Activated T-helper 1 cell treated with anti-CD3 and anti-CD28 coated beads, Interleukin-2, amount 50 U/mL, for 16 hours (primary cell): ENCODE measurements at regions not wholly inside any gene's neighbourhood (a gene's known extent, or its start where the extent isn't known, plus 50 kb on each side); places are given as distances from the start of the nearest gene placed in this dataset.
"Not testable (repeated sequence)": the region's sequence is repeated elsewhere in the genome, so short reads cannot be mapped to it uniquely, and the experiment has no call there.

ENCODE experiments used
- DNase-seq, 2 donors: peaks; one replicate each; pipeline ENCODE4 v3.0.0-alpha.2; 2020; ENCODE audit warnings: low read depth in 1 of 2, low spot score in 1 of 2

- DNase-seq = no peak
These were observed 108.5 kb downstream of the KCNK1 start for GRCh38 chr1:233722212-233722979.

- no peak for DNase-seq
These were observed 109.5 kb downstream of the KCNK1 start for GRCh38 chr1:233723387-233723786.

- not testable (repeated sequence) for DNase-seq
These were observed 110.3 kb downstream of the KCNK1 start for GRCh38 chr1:233724131-233724631.

GRCh38 chr1:233725423-233725822, 111.5 kb downstream of the KCNK1 start:
- no peak for DNase-seq

- DNase-seq = no peak
These were observed 114.8 kb downstream of the KCNK1 start for GRCh38 chr1:233728721-233729120.

- no peak for DNase-seq
These were observed 116.5 kb downstream of the KCNK1 start for GRCh38 chr1:233730380-233730779.

- no peak for DNase-seq
These were observed 116.9 kb downstream of the KCNK1 start for GRCh38 chr1:233730809-233731208.

GRCh38 chr1:233732206-233732605, 118.3 kb downstream of the KCNK1 start:
- no peak for DNase-seq

GRCh38 chr1:233734456-233734855, 120.5 kb downstream of the KCNK1 start:
- no peak for DNase-seq

GRCh38 chr1:233735331-233735730, 121.4 kb downstream of the KCNK1 start:
- DNase-seq = no peak

GRCh38 chr1:233735847-233736246, 121.9 kb downstream of the KCNK1 start:
- no peak for DNase-seq

GRCh38 chr1:233737341-233737740, 123.4 kb downstream of the KCNK1 start:
- DNase-seq = no peak

GRCh38 chr1:233738396-233738795, 124.5 kb downstream of the KCNK1 start:
- DNase-seq = no peak

- DNase-seq = no peak
These were observed 124.9 kb downstream of the KCNK1 start for GRCh38 chr1:233738850-233739249.

GRCh38 chr1:233744779-233745513, 131.0 kb downstream of the KCNK1 start:
- DNase-seq = no peak

- DNase-seq = no peak
These were observed 136.2 kb downstream of the KCNK1 start for GRCh38 chr1:233750139-233750538.

GRCh38 chr1:233759665-233760064, 144.8 kb upstream of the SLC35F3 start:
- DNase-seq = no peak

GRCh38 chr1:233764304-233764703, 140.2 kb upstream of the SLC35F3 start:
- not testable (repeated sequence) for DNase-seq

- no peak for DNase-seq
These were observed 126.9 kb upstream of the SLC35F3 start for GRCh38 chr1:233777566-233777965.

GRCh38 chr1:233780049-233780448, 124.4 kb upstream of the SLC35F3 start:
- DNase-seq = no peak

- no peak for DNase-seq
These were observed 121.4 kb upstream of the SLC35F3 start for GRCh38 chr1:233782937-233783586.

- DNase-seq = no peak
These were observed 116.9 kb upstream of the SLC35F3 start for GRCh38 chr1:233787599-233787998.
